Right forelimb (tissue), 1 donor: ENCODE measurements at regions not wholly inside any gene's neighbourhood (a gene's known extent, or its start where the extent isn't known, plus 50 kb on each side); places are given as distances from the start of the nearest gene placed in this dataset.

Source experiments
- DNase-seq: peaks from one replicate; pipeline ENCODE4 v3.0.0-alpha.2; 2018

DNA sequence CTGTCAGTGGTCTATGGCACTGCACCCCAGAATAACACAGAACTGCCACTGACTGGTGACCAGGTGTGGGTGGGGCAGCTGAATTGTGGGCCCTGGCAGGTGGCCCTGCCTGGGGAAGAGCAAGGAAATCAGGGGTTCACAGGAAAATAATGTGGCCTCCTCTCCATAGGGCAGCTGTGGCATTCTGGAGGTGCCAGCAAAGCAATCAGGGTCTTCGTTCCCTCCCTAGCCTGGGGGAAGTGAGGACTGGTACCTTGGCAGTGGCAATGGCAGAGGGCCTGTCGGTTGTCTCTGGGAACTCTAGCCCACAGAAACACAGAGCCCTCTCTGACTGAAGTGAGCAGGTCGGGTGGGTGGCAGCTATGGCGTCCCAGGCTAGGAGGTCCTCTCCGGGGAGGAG lies 223.0 kb downstream of the GRIA2 start:
- no peak for DNase-seq

DNA sequence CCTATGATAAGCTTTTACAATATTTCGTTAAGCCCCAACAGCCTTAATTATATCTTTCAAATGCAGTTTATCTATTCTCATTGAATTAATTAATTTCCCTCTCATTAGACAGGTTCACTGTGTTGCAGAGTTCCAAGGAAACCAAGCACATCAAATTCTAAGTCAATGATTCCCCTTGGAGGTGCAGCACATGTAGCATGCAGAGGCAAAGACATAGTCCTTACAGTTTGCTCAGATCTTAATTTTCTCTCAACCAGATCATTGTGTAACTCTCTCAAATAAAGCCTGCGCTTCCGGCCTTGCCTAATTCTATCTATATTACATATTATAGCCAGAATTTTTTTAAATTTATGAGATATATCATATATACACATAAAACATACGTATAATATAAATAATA lies 205.4 kb downstream of the GRIA2 start:
- no peak for DNase-seq

DNA sequence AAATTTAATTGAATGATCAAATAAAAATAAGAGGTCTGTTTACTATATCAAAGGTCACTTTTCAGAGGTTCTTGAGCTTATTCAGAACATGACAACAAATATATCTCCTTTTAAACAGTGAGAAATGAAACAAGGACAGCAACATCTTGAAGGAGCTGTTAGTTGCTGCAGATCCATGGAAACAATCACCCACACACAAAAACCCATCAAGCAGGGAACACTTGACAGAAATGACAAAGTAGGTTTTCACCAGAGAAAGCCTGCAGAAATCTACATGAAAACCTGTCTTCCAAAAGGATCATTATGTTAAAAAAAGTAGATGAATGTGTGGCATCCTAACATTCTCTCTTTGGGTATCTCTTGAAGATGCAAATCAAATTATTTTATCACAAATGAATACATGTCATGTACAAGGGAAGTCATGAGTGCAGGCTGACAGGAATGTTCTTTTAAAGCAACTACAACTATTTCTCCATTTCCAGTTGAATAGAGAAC lies 203.0 kb downstream of the GRIA2 start:
- no peak for DNase-seq

DNA sequence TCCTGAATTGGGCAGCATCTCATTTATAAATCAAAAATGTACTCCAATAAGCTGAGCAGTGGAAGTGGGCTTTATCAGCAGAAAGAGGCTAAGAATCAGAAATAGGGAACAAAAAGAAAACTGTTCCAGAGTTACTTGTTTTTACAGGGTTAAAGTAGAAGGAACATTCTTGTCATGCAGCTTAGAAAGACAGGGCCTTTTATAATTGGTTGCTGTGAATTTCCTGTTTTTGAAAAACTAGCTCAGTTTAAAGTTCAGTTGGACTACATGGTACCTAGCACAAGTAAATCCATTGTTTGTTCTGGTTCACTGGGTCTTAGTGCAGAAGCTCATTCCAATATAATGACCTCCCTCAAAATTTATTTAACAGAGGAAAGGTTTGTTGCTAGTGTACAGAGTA lies 200.8 kb downstream of the GRIA2 start:
- no peak for DNase-seq
